GM23248 (cell line): ENCODE measurements at regions not wholly inside any gene's neighbourhood (a gene's known extent, or its start where the extent isn't known, plus 50 kb on each side); places are given as distances from the start of the nearest gene placed in this dataset.

ENCODE experiments used
- EZH2 ChIP-seq: fragments of 200-600 bp; sonication (generic); IDR thresholded peaks from 2 replicates; pipeline ENCODE4 v1.6.1; 2018; ENCODE audit warnings: antibody characterized with exemption, mild to moderate bottlenecking; ENCODE audit not compliant: insufficient read depth, poor library complexity, severe bottlenecking
- EZH2phosphoT487 ChIP-seq: fragments of 200-600 bp; sonication (generic); IDR thresholded peaks from 2 replicates; pipeline ENCODE4 v1.6.1; 2018; ENCODE audit warnings: antibody characterized with exemption, moderate library complexity, mild to moderate bottlenecking, low read depth; ENCODE audit not compliant: insufficient read depth

GRCh38 chr6:115668211-115668610 is 392.5 kb downstream of the FRK start:
- no peak for TF ChIP-seq EZH2
- TF ChIP-seq EZH2phosphoT487, result no peak
